Ovary (tissue), 3 donors: ENCODE measurements at regions not wholly inside any gene's neighbourhood (a gene's known extent, or its start where the extent isn't known, plus 50 kb on each side); places are given as distances from the start of the nearest gene placed in this dataset.

ENCODE experiments used
- POLR2A ChIP-seq: fragments of 450-650 bp; IDR thresholded peaks from one replicate; pipeline ENCODE4 v1.6.1; 2017; ENCODE audit warnings: antibody characterized with exemption, mild to moderate bottlenecking, moderate library complexity
- TF ChIP-seq, protein P1 (sequence below), 3 donors: fragments of 450-650 bp in 2 of 3; fragments of 200-600 bp in 1 of 3; IDR thresholded peaks; one replicate each; pipeline versions ENCODE4 v1.5.1 to v1.8.0; 2016 to 2022; ENCODE audit warnings: antibody characterized with exemption in 3 of 3, mild to moderate bottlenecking in 1 of 3
- donor health status: DM: no; HTN: no; CAD: no.

DNA sequence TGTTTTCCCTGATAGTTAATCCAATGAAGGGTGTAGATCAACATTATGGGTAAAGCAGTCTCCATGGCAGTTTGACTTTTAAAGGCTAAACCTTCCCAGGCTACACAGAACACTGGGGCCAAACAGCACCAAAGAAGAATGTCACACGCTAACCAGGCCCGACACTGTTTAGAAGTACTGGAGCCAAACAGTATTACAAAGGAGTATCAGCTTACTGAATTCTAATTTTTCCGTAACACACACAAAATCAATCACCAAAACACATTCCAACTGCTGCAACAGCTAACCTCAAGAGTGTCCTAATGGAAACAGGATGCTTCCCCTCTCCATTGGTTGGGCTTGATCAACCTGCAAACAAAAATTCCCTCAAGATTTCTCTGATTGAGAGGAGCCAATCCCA is 783.5 kb downstream of the PCDH18 start:
- TF ChIP-seq, protein P1, sequence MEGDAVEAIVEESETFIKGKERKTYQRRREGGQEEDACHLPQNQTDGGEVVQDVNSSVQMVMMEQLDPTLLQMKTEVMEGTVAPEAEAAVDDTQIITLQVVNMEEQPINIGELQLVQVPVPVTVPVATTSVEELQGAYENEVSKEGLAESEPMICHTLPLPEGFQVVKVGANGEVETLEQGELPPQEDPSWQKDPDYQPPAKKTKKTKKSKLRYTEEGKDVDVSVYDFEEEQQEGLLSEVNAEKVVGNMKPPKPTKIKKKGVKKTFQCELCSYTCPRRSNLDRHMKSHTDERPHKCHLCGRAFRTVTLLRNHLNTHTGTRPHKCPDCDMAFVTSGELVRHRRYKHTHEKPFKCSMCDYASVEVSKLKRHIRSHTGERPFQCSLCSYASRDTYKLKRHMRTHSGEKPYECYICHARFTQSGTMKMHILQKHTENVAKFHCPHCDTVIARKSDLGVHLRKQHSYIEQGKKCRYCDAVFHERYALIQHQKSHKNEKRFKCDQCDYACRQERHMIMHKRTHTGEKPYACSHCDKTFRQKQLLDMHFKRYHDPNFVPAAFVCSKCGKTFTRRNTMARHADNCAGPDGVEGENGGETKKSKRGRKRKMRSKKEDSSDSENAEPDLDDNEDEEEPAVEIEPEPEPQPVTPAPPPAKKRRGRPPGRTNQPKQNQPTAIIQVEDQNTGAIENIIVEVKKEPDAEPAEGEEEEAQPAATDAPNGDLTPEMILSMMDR (IDR thresholded peaks at IDR 0.05), result no peak
- TF ChIP-seq POLR2A, result no peak
